Neural progenitor cell (in vitro differentiated cells): ENCODE measurements at regions not wholly inside any gene's neighbourhood (a gene's known extent, or its start where the extent isn't known, plus 50 kb on each side); places are given as distances from the start of the nearest gene placed in this dataset.

Experiments
- DNase-seq: peaks from one replicate; pipeline ENCODE4 v3.0.0-alpha.2; 2016; ENCODE audit warnings: low spot score
- H2AFZ ChIP-seq: fragments of 200-600 bp; sonication (generic); replicated peaks from 2 replicates; pipeline ENCODE4 v1.6.1; 2016; ENCODE audit warnings: antibody characterized with exemption
- H3F3A ChIP-seq: fragments of 200-600 bp; sonication (generic); 2 replicates; pipeline ENCODE4 v1.6.1; 2016; ENCODE audit warnings: antibody characterized with exemption, low read depth
- H3K27ac ChIP-seq: fragments of 200-600 bp; sonication (generic); 2 replicates; pipeline ENCODE4 v1.5.1; 2016; ENCODE audit warnings: mild to moderate bottlenecking
- H3K27me3 ChIP-seq: fragments of 200-600 bp; sonication (generic); 2 replicates; pipeline ENCODE4 v1.6.1; 2016; ENCODE audit warnings: mild to moderate bottlenecking, moderate library complexity
- H3K36me3 ChIP-seq: fragments of 200-600 bp; sonication (generic); 2 replicates; pipeline ENCODE4 v1.5.1; 2016
- H3K4me1 ChIP-seq: fragments of 200-600 bp; sonication (generic); 2 replicates; pipeline ENCODE4 v1.6.1; 2016; ENCODE audit warnings: mixed run types
- H3K4me2 ChIP-seq: fragments of 200-600 bp; sonication (generic); 2 replicates; pipeline ENCODE4 v1.6.1; 2016
- H3K4me3 ChIP-seq: fragments of 200-600 bp; sonication (generic); 2 replicates; pipeline ENCODE4 v1.5.1; 2016
- H3K79me2 ChIP-seq: fragments of 200-600 bp; sonication (generic); 2 replicates; pipeline ENCODE4 v1.6.1; 2016; ENCODE audit warnings: low read depth
- H3K9ac ChIP-seq: fragments of 200-600 bp; sonication (generic); 2 replicates; pipeline ENCODE4 v1.6.1; 2016
- H3K9me3 ChIP-seq: fragments of 200-600 bp; sonication (generic); 2 replicates; pipeline ENCODE4 v1.5.1; 2016; ENCODE audit warnings: low read depth
- H4K20me1 ChIP-seq: fragments of 200-600 bp; sonication (generic); 2 replicates; pipeline ENCODE4 v1.6.1; 2016; ENCODE audit warnings: low read depth
- H3K27ac Mint-ChIP-seq: 3 replicates; pipeline ENCODE4 v1.8.0; 2021; ENCODE audit warnings: mixed read lengths
- H3K27me3 Mint-ChIP-seq: 2 replicates; pipeline ENCODE4 v1.8.0; 2022; ENCODE audit warnings: low read depth, mild to moderate bottlenecking, inconsistent platforms, moderate library complexity, mixed read lengths; ENCODE audit not compliant: insufficient read depth
- H3K36me3 Mint-ChIP-seq: 3 replicates; pipeline ENCODE4 v1.8.0; 2021; ENCODE audit warnings: mixed read lengths
- H3K4me1 Mint-ChIP-seq: 3 replicates; pipeline ENCODE4 v1.8.0; 2021; ENCODE audit warnings: mixed read lengths
- H3K4me3 Mint-ChIP-seq: 3 replicates; pipeline ENCODE4 v1.8.0; 2021; ENCODE audit warnings: mild to moderate bottlenecking, moderate library complexity, mixed read lengths
- H3K9me3 Mint-ChIP-seq: 3 replicates; pipeline ENCODE4 v1.8.0; 2020; ENCODE audit warnings: mixed read lengths
- EZH2 ChIP-seq: fragments of 200-600 bp; sonication (generic); IDR thresholded peaks from 2 replicates; pipeline ENCODE4 v1.6.1; 2017; ENCODE audit warnings: antibody characterized with exemption, mild to moderate bottlenecking, moderate library complexity
- EZH2phosphoT487 ChIP-seq: fragments of 200-600 bp; sonication (generic); IDR thresholded peaks from 2 replicates; pipeline ENCODE4 v1.6.1; 2017; ENCODE audit warnings: antibody characterized with exemption
- TF ChIP-seq, protein P1 (sequence below): fragments of 200-600 bp; sonication (generic); IDR thresholded peaks from 2 replicates; pipeline ENCODE4 v1.5.1; 2017; ENCODE audit warnings: antibody characterized with exemption, mild to moderate bottlenecking

DNA sequence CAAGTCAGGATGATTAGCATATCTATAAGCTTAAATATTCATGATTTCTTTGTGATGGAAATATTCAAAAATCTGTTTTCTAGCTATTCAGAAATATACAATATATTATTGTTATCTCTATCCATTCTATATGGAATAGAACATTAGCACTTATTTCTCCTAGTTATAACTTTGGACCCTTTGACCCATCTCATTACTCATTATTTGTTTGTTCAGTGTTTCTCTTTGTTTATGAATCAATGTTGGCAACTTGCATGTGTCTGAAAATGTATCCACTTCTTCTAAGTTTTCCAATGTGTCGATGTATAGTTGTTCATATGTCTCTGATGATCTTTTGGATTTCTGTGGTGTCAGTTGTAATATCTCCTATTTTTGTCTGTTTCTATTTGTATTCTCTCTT is 1059.3 kb downstream of the CDH9 start:
- no peak overlapping the region for H3K4me3 ChIP-seq
- H3K79me2 ChIP-seq: no peaks in the 10 kb centered on the region
- Mint-ChIP-seq H3K36me3 (no peaks in the 10 kb centered on the region), H3K27ac (no peak overlapping the region), H3K4me1 (peaks cover 2% of the 10 kb centered on the region), H3K9me3 (peaks cover 3% of the 10 kb centered on the region), H3K4me3 (no peak overlapping the region), H3K27me3 (no peaks in the 10 kb centered on the region)
- DNase-seq: no peak
- H4K20me1 ChIP-seq: no peaks in the 10 kb centered on the region
- H3K9me3 ChIP-seq: no peaks in the 10 kb centered on the region
- H3K27ac ChIP-seq: no peak overlapping the region
- H3K4me1 ChIP-seq: no peaks in the 10 kb centered on the region
- no peak for TF ChIP-seq EZH2phosphoT487
- TF ChIP-seq, protein P1, sequence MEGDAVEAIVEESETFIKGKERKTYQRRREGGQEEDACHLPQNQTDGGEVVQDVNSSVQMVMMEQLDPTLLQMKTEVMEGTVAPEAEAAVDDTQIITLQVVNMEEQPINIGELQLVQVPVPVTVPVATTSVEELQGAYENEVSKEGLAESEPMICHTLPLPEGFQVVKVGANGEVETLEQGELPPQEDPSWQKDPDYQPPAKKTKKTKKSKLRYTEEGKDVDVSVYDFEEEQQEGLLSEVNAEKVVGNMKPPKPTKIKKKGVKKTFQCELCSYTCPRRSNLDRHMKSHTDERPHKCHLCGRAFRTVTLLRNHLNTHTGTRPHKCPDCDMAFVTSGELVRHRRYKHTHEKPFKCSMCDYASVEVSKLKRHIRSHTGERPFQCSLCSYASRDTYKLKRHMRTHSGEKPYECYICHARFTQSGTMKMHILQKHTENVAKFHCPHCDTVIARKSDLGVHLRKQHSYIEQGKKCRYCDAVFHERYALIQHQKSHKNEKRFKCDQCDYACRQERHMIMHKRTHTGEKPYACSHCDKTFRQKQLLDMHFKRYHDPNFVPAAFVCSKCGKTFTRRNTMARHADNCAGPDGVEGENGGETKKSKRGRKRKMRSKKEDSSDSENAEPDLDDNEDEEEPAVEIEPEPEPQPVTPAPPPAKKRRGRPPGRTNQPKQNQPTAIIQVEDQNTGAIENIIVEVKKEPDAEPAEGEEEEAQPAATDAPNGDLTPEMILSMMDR: no peak
- H2AFZ ChIP-seq: no peak overlapping the region
- H3F3A ChIP-seq: no peaks in the 10 kb centered on the region
- no peak overlapping the region for H3K4me2 ChIP-seq
- no peaks in the 10 kb centered on the region for H3K36me3 ChIP-seq
- no peaks in the 10 kb centered on the region for H3K27me3 ChIP-seq
- no peak overlapping the region for H3K9ac ChIP-seq

DNA sequence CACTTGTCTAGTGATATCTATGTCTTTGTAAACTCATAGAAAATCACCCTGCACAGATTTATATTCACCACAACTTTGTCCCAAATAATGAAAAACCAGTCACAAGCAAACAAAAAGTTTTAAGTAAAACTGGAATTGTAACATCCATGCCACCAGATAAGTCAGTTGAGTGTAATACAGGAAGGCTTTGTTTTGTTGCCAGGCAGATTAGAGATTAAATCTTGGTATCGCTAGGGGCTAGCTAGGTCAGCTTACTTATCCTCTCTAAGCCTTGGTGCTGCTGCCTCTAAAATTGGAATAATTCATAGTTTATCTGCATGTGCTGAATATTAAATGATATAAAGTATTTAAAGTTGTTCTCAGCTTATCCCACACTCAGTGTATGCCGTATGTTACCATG is 1062.5 kb downstream of the CDH9 start:
- TF ChIP-seq EZH2phosphoT487: no peak
- TF ChIP-seq, protein P1: no peak
- TF ChIP-seq EZH2: no peak
- no peaks in the 10 kb centered on the region for H3K27me3 ChIP-seq

DNA sequence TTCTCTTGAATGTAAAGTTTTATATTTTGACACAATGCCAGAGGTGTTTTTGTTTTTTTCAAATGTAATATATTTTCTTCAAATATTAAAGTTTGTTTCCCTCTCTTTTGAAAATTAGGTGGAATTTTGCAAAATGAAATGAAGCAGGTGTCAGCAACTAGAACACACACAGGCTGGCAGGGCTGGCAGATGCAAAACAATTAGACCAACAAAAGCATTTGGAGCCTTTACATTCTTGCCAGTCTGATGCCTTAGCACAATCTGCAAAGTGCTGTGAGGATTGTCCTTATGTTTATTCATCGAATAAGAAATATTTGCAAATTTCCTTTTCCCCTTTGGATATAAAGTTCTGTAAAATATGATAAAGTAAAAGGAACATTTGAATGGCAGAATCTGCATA is 1063.9 kb downstream of the CDH9 start:
- Mint-ChIP-seq H3K4me1 (peaks cover 2% of the 10 kb centered on the region), H3K27me3 (no peaks in the 10 kb centered on the region), H3K27ac (no peak overlapping the region), H3K4me3 (no peak overlapping the region), H3K36me3 (no peaks in the 10 kb centered on the region), H3K9me3 (peaks cover 2% of the 10 kb centered on the region)
- H3K27ac ChIP-seq: no peak overlapping the region
- H4K20me1 ChIP-seq: no peaks in the 10 kb centered on the region
- no peaks in the 10 kb centered on the region for H3K27me3 ChIP-seq
- no peak overlapping the region for H2AFZ ChIP-seq
- no peaks in the 10 kb centered on the region for H3K9me3 ChIP-seq
- no peak overlapping the region for H3K9ac ChIP-seq
- TF ChIP-seq, protein P1: no peak
- TF ChIP-seq EZH2: no peak
- no peak for TF ChIP-seq EZH2phosphoT487
- no peaks in the 10 kb centered on the region for H3K36me3 ChIP-seq
- no peaks in the 10 kb centered on the region for H3K4me1 ChIP-seq
- H3K79me2 ChIP-seq: no peaks in the 10 kb centered on the region
- H3F3A ChIP-seq: no peaks in the 10 kb centered on the region
- no peak overlapping the region for H3K4me2 ChIP-seq
- H3K4me3 ChIP-seq: no peak overlapping the region
- no peak for DNase-seq

More for the DNA sequence above, 1062.5 kb downstream of the CDH9 start:
- no peak overlapping the region for H3K27ac ChIP-seq
- H2AFZ ChIP-seq: no peak overlapping the region
- Mint-ChIP-seq H3K9me3 (peaks cover 3% of the 10 kb centered on the region), H3K4me1 (peaks cover 2% of the 10 kb centered on the region), H3K27me3 (no peaks in the 10 kb centered on the region), H3K36me3 (no peaks in the 10 kb centered on the region), H3K27ac (no peak overlapping the region), H3K4me3 (no peak overlapping the region)
- no peaks in the 10 kb centered on the region for H3K36me3 ChIP-seq
- no peak overlapping the region for H3K4me3 ChIP-seq
- no peaks in the 10 kb centered on the region for H4K20me1 ChIP-seq
- no peak overlapping the region for H3K9ac ChIP-seq
- H3K9me3 ChIP-seq: no peaks in the 10 kb centered on the region
- no peaks in the 10 kb centered on the region for H3K4me1 ChIP-seq
- H3K79me2 ChIP-seq: no peaks in the 10 kb centered on the region
- DNase-seq: peak; percentile 4
- no peaks in the 10 kb centered on the region for H3F3A ChIP-seq
- H3K4me2 ChIP-seq: no peak overlapping the region
